LNCaP clone FGC (cell line): ENCODE measurements at regions not wholly inside any gene's neighbourhood (a gene's known extent, or its start where the extent isn't known, plus 50 kb on each side); places are given as distances from the start of the nearest gene placed in this dataset.

Experiments used
- DNase-seq: peaks from one replicate; pipeline ENCODE4 v3.0.0-alpha.2; 2011; ENCODE audit warnings: low read depth
- H3K4me3 ChIP-seq: 2 replicates; pipeline ENCODE4 v1.5.1; 2011; ENCODE audit warnings: mild to moderate bottlenecking, low read depth, low read length, control low read depth
- TF ChIP-seq, protein P1 (sequence below): IDR thresholded peaks from 2 replicates; pipeline ENCODE4 v1.5.1; 2012; ENCODE audit warnings: mild to moderate bottlenecking; ENCODE audit not compliant: control insufficient read depth, insufficient read depth; ENCODE audit errors: extremely low read depth

DNA sequence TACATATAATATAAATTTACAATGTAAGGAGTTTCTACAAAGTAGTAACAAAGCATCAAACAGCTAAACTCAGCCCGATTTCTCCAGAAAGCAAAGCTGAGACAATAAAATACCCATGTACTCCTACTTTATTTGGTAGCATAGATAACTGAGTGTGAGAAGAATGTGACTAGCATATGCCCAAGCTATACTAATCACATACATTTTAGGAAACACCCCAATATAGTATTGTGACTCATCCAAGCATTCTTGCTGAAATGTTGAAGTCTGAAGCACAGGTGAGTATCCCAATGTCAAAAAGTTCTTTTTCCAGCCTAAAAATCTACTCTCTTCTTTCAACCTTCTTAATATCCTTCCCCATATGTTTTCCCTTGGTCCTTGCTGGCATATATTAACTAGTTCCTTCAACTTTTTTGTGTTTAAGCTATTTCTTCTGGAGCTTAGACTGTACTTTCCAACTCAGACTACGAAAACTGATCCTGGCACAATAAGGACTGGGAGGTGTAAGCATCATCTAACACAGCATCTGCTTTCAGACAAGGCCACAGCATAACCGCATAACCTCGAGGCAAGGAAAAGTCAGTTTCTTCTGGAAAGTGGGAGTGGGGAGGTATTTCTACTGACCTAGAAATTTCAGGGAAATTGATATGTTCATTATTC lies 163.0 kb upstream of the RNPC3 start:
- TF ChIP-seq, protein P1, sequence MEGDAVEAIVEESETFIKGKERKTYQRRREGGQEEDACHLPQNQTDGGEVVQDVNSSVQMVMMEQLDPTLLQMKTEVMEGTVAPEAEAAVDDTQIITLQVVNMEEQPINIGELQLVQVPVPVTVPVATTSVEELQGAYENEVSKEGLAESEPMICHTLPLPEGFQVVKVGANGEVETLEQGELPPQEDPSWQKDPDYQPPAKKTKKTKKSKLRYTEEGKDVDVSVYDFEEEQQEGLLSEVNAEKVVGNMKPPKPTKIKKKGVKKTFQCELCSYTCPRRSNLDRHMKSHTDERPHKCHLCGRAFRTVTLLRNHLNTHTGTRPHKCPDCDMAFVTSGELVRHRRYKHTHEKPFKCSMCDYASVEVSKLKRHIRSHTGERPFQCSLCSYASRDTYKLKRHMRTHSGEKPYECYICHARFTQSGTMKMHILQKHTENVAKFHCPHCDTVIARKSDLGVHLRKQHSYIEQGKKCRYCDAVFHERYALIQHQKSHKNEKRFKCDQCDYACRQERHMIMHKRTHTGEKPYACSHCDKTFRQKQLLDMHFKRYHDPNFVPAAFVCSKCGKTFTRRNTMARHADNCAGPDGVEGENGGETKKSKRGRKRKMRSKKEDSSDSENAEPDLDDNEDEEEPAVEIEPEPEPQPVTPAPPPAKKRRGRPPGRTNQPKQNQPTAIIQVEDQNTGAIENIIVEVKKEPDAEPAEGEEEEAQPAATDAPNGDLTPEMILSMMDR = no peak
- DNase-seq = no peak
- H3K4me3 ChIP-seq = no peak overlapping the region

DNA sequence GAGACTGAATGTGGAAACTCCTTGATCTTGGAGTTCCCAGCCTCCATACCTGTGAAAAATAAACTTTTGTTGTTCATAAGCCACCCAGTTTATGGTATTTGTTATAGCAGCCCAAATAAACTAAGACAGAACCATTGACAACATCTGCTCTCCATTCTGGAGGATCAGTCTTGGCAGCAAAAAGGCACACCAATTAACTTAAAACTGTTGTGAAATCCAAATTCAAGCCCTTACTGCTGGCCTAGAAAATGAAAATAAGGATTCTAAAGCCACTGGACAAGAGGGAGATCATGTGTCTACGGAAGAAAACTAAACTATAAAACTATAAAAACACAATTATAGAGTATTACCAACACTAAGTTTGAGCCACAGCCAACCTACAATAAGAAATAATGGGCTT lies 172.1 kb upstream of the RNPC3 start:
- no peak overlapping the region for H3K4me3 ChIP-seq
- TF ChIP-seq, protein P1 = no peak
- no peak for DNase-seq

DNA sequence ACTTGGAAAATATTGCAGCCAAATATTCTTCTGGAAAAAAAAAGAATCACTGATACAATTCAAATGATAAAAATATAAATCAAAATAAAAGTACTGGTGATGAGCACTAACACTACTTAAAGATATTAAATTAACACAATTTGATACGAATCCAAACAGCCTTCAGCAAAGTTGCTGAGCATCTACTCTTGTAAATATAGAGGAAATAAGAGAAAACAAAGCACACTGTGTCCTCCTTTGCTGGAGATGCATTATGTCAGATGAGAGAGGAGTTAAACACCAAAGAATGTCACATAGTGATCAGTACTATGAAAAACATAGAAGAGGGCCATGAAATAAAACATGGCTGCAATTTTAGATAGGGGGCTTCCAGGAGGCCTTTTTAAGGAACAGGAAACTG lies 177.4 kb upstream of the RNPC3 start:
- TF ChIP-seq, protein P1 = no peak
- no peak overlapping the region for H3K4me3 ChIP-seq
- no peak for DNase-seq

DNA sequence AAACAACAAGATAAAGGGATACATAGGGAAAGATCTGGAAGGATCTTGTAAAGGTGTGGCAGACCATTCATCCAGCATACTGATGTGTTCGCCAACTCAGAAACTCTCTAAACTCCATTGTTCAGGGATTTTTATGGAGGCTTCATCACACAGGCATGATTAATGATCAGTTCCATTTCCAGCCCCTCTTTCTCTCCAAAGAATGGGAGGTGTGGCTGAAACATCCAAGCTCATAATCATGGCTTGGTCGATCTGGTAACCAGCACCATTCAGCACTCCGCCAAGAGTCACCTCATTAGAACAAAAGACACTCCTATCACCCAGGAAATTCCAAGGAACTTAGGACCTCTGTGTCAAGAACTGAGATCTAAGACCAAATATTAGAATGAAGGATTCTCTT lies 180.6 kb upstream of the RNPC3 start:
- TF ChIP-seq, protein P1 = no peak
- DNase-seq = no peak
- H3K4me3 ChIP-seq = no peak overlapping the region

DNA sequence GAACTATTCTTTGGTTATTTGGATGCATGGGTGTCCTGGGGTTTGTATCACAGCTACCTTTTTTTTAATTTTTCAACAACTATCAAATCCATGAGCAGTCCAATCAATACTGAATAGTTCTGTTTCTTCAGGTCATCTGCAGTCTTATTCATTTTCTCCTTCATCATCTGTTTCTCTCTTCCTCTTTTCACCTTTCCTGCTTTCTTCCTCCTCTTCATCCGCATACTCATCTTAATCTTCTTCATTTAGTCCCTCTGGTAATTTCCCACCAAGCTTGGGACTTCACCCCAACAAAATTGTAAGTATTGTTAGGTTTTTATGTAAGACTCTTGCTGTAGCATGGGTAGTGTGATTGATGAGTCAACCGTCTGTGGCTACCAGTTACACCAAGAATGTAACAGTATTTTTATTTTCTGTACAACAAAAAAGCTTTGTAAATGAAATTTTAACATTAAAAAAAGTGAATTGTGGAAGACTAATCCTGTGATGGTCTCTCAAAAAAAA lies 184.1 kb upstream of the RNPC3 start:
- TF ChIP-seq, protein P1 = no peak

DNA sequence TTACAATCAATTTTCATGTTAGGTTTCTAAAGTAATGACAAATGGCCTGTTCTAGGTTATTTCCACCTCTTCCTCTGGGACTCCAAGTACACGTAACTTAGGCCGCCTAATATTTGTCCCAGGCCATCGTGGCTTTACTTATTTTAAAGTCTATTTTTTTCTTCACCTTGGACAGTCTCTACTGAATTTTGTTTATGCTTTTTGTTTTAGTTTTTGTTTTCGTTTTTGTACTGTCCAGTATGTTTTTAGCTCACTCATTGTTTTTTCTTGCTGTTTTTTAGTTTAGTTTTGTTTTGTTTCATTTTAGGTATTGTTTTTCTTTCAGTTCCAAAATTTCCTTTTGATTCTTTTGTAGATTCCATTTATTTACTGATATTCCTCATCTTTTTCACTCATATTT lies 187.7 kb upstream of the RNPC3 start:
- TF ChIP-seq, protein P1 = no peak
- DNase-seq = no peak
- H3K4me3 ChIP-seq = no peak overlapping the region

More for the DNA sequence above, 184.1 kb upstream of the RNPC3 start:
- H3K4me3 ChIP-seq = no peak overlapping the region
- DNase-seq = no peak

DNA sequence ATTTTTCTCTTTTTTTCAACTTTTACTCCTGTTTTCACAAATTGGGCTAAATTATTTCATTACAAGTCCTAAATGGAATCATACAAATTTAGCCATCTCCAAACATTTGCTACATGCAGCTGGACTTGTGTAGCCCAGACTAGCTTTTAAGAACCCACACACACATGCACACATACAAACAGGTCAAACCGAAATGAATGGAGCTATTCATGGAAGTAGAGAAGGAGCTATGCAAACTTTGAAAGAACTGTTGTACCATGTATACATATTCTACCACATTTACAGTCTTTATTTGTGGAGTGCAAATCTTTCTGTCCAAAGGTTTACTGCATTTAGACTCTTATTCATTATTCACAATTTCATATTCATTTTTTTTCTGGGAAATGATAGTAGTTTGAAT lies 189.1 kb upstream of the RNPC3 start:
- no peak overlapping the region for H3K4me3 ChIP-seq
- no peak for DNase-seq
- TF ChIP-seq, protein P1 = no peak
